ENCODE measurements at regions not wholly inside any gene's neighbourhood (a gene's known extent, or its start where the extent isn't known, plus 50 kb on each side); places are given as distances from the start of the nearest gene placed in this dataset.

- H3K4me3 ChIP-seq (replicated peaks in 1 of 3): no peak overlapping the region
- H3K9me3 ChIP-seq: no peaks in the 10 kb centered on the region
- no peak for DNase-seq
- WGBS, 2 donors: 77 to 85% methylated on average over 4 of the region's 4 CpGs
- no peaks in the 10 kb centered on the region for H3K36me3 ChIP-seq
- H3K4me1 ChIP-seq: no peaks in the 10 kb centered on the region
- no peaks in the 10 kb centered on the region for H3K27me3 ChIP-seq
- intact Hi-C loops (cut with DNase I): no loop called here
- no peak overlapping the region for H3K27ac ChIP-seq
- no peak for TF ChIP-seq POLR2A (IDR thresholded peaks at IDR 0.05)
- no peak for TF ChIP-seq CTCF (IDR thresholded peaks at IDR 0.05)
Observed at GRCh38 chr1:101344745-101345144, 107.9 kb downstream of the S1PR1 start.

GRCh38 chr1:101346419-101346818 is 109.6 kb downstream of the S1PR1 start:
- TF ChIP-seq CTCF (IDR thresholded peaks at IDR 0.05) (no peak), POLR2A (IDR thresholded peaks at IDR 0.05) (no peak)
- Histone ChIP-seq H3K27me3 (no peaks in the 10 kb centered on the region), H3K27ac (no peak overlapping the region), H3K4me3 (replicated peaks in 1 of 3) (no peak overlapping the region), H3K4me1 (no peaks in the 10 kb centered on the region), H3K36me3 (no peaks in the 10 kb centered on the region), H3K9me3 (no peaks in the 10 kb centered on the region)
- no peak for DNase-seq
- intact Hi-C loops (cut with DNase I): no loop called here
- 94 to 97% methylated on average over 2 of the region's 2 CpGs for WGBS, 2 donors

- no peak for DNase-seq
- Histone ChIP-seq H3K27ac (no peak overlapping the region), H3K4me1 (no peaks in the 10 kb centered on the region), H3K36me3 (no peaks in the 10 kb centered on the region), H3K27me3 (no peaks in the 10 kb centered on the region), H3K9me3 (no peaks in the 10 kb centered on the region), H3K4me3 (replicated peaks in 1 of 3) (no peak overlapping the region)
- 91 to 93% methylated on average over 3 of the region's 3 CpGs for WGBS, 2 donors
- intact Hi-C loops (cut with DNase I): no loop called here
- TF ChIP-seq POLR2A (IDR thresholded peaks at IDR 0.05) (no peak), CTCF (IDR thresholded peaks at IDR 0.05) (no peak)
Observed at GRCh38 chr1:101356013-101356412, 119.2 kb downstream of the S1PR1 start.

- 66 to 74% methylated on average over 5 of the region's 5 CpGs for WGBS, 2 donors
- H3K4me3 ChIP-seq (replicated peaks in 1 of 3): no peak overlapping the region
- intact Hi-C loops (cut with DNase I): no loop called here
- no peaks in the 10 kb centered on the region for H3K36me3 ChIP-seq
- no peak for TF ChIP-seq POLR2A (IDR thresholded peaks at IDR 0.05)
- TF ChIP-seq CTCF (IDR thresholded peaks at IDR 0.05): no peak
- H3K9me3 ChIP-seq: no peaks in the 10 kb centered on the region
- no peak overlapping the region for H3K27ac ChIP-seq
- no peaks in the 10 kb centered on the region for H3K4me1 ChIP-seq
- no peaks in the 10 kb centered on the region for H3K27me3 ChIP-seq
- DNase-seq: no peak
Observed at GRCh38 chr1:101356604-101357443, 120.0 kb downstream of the S1PR1 start.

GRCh38 chr1:101357444-101357986 is 120.7 kb downstream of the S1PR1 start:
- H3K4me3 ChIP-seq (replicated peaks in 1 of 3): no peak overlapping the region
- H3K27me3 ChIP-seq: no peaks in the 10 kb centered on the region
- TF ChIP-seq POLR2A (IDR thresholded peaks at IDR 0.05) (no peak), CTCF (IDR thresholded peaks at IDR 0.05) (peak; percentile 50 to 75 (median 58))
- no peak overlapping the region for H3K27ac ChIP-seq
- no peaks in the 10 kb centered on the region for H3K36me3 ChIP-seq
- intact Hi-C loops (cut with DNase I): no loop called here
- H3K4me1 ChIP-seq: no peaks in the 10 kb centered on the region
- H3K9me3 ChIP-seq: no peaks in the 10 kb centered on the region
- DNase-seq: peak; percentile 35 to 40
- WGBS, 2 donors: 33 to 57% methylated on average over 4 of the region's 4 CpGs
